NCI-H69 (cell line): ENCODE measurements at regions not wholly inside any gene's neighbourhood (a gene's known extent, or its start where the extent isn't known, plus 50 kb on each side); places are given as distances from the start of the nearest gene placed in this dataset.
"Not testable (repeated sequence)": the region's sequence is repeated elsewhere in the genome, so short reads cannot be mapped to it uniquely, and the experiment has no call there.

Source experiments
- DNase-seq: peaks from one replicate; lab custom pipeline; 2025; lab: John Stamatoyannopoulos, UW

DNA sequence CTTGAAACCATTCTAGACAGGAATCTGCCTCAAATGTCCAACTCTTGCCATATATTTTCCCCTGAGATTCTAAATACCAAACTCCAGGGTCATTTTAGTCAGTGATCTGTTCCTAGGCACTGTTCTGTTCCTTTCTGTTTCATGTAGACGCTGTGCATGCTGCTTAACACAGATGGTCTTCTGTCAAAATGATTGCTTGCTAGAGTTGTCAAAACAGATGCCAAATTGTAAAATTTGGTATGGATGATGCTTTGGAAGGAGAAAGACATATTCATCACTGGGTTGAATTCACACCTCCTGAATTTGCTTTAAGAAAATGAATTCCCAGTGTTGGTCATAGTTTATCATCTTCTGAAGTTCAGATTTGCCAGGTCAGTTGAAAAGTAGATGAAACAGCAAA, 425.9 kb downstream of the ETS1 start:
- DNase-seq: no peak

DNA sequence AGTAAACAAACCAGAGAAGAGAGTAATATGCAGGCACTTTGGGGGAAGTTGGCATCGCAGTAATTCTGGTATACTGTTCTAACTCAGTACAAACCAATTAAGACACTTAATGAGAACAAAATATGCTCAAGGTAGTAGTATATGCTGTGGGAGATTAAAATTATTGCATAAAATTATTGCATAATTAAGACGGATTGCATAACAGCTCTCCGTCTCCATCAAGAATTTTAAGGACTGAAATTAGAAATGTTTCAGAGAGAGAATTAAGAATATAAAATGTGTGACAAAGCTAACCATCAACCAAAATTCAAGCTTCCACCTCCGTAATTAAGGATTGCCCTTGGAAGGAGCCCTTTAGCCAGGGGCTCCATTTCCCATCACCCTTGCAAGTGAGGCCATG, 428.5 kb downstream of the ETS1 start:
- no peak for DNase-seq

DNA sequence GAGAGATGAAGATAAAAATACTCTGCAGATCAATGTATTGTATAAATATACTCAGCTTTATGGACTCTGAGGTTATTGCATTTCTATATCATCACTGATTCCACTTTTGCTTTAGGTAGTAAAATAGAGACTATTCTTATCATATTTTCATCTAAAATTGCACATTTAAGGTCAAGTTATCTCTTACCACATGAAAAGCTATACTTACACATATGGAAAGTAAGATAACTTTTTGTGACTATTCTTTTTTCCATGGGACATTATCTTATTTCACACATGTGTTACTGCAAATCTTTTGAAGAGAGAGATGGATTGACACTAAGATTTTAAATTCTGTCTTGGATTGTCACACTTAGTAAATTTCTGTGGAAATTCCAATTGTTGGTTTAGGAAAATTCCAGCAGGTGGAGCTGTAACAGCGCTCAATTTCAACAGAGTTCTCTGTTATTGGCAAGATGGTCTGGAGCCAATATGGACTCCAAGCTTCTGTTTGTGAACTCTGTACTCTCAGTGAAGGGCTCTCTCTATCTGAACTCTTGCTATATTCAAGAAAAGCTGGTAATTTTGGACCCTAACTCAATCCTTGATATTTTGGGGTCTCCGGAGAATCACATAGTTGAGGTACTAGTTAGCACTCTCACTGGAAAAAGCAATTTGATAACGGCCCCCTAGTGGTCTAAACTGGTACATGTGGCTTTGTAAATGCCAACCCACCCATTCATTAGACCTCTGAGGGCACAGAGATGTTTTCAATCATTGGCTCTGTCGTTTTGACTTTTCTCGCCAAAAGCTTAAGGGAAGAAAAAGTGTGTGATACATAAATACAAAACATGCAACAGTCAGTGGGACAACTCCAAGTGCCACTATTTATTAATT, 429.7 kb downstream of the ETS1 start:
- peak; percentile 86 for DNase-seq

DNA sequence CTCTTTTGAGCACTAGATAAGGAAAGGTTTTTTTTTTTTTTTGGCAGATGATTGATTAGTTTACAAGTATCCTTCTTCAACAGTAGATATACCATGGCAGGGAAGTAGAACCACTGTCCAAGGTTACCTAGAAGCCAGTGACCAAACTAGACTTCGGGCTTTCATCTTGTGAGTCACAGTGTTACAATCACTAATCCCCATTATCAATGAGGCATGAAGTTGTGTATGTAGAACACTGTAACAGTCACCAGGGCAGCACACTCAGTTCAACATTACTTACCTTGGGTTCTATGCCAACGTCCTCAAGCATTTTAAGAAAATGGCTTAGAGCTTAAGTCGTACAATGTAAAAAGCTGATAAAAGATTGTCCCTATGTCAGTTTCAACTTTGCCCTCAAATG, 430.9 kb downstream of the ETS1 start:
- DNase-seq: peak; percentile 7

DNA sequence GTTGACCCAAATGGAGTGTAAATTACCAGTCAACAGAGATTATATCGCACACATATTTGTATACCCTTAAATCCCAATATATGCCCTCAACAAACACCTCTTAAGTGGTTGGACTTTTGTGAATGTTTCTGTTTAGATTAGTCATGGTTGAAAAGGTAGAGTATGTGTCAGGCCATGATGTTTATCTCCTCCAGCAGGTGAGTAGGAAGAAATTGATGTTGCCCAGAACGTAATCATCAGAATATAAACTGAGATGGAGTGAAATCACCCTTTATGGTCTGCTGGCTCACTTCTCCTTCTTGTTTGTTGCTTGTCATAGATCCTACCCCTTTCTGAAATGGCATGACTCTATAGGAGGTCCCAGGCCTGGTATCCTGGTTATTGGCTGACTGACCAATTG, 431.8 kb downstream of the ETS1 start:
- DNase-seq: no peak

DNA sequence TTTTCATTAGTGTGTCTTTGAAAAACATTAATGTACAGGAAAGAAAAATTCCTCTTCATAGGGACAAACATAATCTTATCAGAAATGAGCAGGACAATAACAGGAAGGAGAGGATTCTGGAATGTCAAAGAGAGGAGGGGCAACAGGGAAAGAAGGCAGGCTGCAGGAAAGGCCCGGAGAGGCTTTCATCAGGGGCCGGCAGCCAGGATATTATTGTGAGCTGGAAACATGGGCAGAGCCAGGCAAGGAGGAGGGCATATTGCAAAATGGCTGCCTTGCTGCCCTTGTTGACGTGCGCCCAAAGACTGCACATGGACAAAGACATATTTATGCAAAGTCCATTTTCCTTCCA, 433.7 kb downstream of the ETS1 start:
- DNase-seq: no peak

DNA sequence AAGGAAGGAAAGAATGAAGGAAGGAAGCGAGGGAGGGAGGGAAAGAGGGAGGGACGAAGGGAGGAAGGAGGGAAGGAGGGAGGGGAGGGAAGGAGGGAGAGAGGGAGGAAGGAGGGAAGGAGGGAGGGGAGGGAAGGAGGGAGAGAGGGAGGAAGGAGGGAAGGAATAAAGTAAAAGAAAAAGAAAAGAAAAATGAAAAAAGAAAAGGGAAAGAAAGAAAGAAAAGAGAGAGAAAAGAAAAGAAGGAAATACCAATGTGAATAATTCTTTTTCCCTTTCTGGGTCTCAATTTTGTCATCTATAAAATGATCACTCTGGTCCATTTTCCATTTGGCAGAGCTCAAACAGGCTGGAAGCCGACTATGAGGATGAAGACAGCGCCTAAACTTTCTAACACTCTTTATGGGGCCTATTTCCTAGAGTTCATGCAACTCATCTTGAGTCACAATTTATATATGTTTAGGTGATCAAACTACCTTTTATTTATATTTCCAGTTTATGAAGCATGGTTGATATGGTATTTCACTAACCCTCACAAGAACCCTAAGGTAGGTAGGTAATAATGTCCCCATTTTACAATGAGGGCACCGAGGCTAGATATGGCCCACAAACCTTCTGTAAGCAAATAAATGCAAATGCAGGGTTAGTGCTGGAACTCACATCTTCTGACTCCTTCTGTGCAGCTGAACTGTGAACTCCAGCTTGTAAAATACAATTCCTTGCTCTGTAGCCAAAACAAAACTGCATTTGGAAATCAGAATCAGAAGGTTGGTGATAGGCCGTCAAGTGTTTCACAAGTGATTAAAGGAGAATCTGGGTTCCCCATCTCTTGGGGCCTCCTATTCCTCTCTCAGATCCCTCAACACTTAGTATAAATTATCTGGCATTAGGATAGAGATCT, 434.3 kb downstream of the ETS1 start:
- no peak for DNase-seq

DNA sequence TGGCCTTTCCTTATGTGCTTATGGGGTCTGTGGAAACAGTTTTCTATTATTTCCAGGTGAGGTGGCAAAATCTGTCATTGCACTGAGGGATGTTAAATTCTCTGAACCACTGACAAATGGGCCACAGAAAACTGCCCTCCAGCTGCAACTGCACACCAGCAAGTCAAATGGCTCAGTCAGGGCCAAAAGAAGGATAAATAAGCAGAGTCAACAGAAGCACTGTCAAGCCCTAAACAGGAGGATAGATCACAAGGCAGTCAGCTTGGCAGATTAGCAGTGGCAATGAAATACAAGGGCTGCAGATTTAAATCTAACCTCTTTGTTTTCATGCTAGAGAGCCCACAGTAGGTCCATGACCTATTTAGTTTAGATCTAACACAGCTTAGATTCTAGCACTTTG, 435.6 kb downstream of the ETS1 start:
- DNase-seq: peak; percentile 10

DNA sequence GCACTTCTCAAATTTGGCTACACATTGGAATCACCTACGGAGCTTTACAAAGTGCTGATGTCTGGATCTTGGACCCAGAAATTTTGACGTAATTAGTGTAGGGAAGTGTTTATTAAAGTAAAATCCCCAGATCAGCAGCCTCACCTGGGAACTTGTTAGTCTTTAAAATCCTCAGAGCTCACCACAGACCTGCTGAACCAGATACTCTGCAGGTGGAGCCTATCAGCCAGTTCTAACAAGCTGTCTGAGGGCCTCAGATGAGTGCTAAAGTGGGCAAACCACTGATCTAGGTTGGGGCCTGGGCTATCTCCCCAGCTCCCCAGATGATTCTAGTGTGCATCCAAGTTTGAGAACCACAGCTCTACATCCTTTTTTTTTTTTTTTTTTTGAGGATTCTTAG, 436.0 kb downstream of the ETS1 start:
- DNase-seq: no peak

DNA sequence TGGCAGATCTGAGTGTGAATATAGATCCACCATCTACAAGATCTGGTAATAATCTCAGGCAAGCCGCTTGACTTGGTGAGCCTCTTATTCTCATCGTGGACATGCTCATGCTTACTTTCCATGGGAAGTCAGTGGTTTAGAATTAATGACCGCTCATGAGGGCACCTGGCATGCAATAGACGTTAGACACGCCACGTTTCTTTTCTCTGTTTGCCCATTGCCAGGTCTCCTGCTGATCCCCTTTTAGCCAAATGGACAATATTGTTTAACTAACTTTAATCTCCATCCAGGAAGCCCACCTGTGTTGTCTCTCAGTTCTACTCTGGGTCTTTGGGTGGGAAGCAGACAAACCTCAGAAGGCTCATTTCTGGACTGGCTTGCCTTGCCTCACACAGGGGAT, 439.1 kb downstream of the ETS1 start:
- DNase-seq: peak; percentile 85

DNA sequence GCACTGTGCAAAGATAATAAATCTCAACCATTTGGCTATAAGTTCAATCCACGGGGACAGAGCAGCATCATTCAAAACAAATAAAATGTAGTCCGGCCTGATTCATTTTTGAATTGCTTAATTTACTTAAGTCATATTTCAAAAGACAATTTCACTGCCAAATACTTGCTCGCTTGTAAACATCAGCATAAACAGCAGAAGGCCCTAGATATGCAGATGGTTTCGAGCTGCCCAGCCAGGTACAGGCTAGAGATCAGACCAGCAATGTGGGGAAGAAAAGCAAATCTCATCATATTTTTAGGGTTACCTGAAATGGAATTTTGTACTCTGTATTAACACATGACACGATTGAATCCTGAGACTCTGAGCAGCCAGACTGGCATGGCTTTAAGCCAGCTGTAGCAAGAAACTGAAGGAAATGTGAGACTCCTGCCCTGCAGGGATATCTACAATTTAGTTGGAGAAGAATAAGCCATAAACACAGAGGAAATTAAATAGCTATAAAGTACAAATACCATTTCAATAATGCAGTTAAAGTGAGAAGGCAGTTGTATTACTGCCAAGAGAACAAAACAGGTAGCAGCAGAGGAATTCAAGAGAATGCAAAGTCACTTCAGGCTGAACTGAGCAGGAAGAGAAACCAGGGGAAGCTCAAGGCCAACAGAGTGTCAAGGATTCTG, 440.3 kb downstream of the ETS1 start:
- DNase-seq: peak; percentile 82

DNA sequence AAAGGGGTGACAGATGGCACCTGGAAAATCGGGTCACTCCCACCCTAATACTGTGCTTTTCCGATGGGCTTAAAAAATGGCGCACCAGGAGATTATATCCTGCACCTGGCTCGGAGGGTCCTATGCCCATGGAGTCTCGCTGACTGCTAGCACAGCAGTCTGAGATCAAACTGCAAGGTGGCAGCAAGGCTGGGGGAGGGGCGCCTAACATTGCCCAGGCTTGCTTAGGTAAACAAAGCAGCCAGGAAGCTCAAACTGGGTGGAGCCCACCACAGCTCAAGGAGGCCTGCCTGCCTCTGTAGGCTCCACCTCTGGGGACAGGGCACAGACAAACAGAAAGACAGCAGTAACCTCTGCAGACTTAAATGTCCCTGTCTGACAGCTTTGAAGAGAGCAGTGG, 447.1 kb downstream of the ETS1 start:
- not testable (repeated sequence) for DNase-seq

DNA sequence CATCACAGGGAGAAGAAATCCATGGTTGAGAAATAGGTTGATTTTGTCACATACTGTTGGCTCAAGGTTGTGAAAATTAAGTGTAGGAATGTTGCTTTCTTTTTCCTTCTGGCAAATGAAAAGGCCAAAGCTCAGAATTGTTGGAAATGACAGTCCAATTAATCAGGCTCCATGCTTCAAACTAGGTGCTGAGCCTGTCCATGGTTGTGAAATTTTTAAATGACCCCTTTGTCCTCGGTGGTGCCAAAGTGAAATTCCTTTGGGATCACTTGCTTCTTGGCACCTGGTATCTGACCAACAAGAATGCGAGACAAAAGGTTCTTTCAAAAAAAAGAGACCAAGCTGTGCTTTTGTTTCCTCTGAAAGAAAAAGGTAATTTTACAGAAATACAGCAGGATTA, 451.9 kb downstream of the ETS1 start:
- DNase-seq: peak; percentile 51

DNA sequence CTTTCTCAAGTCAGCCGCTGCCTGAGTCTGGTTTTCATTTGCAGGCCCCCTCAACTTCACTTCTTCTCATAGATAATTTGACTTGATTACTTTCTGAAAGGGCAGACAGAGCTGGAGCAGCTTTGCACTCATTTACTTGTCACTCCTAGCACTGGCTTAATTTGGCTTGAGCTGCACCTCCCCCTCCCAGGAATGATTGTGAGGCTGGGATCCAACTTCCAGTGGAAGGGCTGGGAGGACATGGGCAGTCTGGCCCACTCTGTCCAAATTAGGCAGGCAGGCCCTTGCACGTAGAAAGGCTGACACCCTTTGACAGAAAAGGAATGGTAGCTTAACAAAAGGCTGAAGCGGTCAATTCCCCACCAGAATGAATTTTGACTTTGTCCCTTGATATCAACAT, 453.9 kb downstream of the ETS1 start:
- no peak for DNase-seq

DNA sequence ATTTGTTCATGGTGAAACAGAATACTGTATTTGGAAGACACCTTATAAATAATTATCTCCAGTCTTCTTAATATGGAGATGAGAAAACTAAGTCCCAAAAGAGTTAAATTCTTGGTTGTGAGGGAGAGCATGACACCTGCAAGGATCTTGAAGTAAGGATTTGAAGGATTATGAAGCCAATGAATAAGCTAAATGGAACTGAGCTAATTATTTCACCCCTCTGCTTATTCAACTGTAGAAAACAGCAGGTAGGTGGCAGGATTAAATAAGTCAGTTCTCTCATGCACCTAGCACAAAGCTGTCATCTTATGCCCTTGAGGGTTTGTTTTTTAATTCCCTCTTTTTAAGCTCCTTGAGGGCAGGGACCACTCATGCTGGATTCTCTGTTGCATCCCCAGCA, 457.3 kb downstream of the ETS1 start:
- DNase-seq: no peak

DNA sequence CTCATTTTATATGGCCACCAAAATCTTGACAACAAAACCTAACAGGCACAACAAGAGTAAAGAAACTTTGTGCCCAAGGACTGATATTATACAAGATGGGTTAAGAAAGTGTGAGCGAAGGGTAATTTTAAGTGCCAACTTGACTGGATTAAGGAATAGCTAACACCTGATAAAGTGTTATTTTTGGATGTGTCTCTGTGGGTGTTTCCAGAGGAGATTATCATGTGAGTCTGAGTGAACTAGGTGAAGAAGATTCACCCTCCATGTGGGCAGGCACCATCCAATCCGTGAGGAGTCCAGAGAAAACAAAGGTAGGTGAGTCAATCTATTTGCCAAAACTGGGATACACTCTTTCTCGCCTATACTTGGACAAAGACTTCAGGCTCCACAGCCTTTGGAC, 461.6 kb downstream of the ETS1 start:
- no peak for DNase-seq

DNA sequence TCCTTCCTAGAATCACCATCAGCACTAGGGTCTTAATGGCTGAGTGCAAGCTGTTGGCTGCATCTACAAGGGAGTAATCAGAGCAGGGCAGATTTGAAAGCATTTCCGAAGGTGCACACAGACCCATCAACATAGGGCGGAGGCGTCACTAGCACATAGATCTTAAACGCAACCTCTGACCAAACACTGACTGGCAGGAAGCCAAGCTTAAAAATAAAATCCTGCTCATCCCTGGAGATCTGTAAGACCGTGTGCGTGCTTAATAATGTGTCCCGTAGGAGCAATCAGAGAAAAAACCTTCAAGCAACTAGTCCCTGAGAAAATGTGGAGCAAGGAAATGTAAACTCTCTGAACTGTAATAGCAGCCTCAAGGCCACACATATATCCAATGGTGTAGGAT, 470.5 kb downstream of the ETS1 start:
- DNase-seq: peak; percentile 66

DNA sequence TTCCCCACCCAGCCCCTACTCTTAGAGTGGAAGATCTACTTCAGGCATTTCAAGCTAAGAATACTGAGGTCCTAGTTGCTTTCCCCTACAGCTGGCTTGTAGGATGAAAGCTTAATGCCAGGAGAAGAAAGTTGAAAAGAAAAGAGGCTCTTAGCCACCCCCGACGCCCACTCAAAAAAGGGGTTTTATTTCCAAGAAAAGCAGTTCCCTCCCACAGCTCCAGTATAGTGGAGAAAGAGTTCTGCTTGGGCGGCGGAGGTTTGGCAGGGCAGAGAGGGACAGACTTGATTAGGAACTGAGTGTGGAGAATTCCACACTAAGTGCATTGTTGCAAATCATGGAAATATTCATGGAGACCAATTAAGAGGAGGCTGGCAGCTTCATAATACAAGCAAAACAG, 470.9 kb downstream of the ETS1 start:
- no peak for DNase-seq

DNA sequence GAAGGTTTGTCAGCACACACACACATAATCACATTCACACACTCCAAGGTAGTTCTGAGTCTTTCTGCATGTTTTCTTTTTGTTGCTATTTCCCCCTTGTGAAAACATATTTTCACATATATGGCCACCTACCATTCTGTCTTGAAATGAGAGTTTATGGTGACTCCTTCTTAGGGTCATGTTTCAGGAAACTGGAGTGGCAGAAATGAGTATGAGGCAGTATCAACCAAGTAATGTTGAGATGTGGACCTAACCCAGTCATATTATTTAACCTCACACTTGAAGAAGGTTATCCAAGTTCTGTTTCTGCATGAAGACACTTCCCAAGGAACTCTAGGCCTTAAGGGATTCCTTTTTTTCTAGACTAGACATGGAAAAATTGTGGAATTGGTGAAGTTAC, 481.4 kb downstream of the ETS1 start:
- DNase-seq: no peak

DNA sequence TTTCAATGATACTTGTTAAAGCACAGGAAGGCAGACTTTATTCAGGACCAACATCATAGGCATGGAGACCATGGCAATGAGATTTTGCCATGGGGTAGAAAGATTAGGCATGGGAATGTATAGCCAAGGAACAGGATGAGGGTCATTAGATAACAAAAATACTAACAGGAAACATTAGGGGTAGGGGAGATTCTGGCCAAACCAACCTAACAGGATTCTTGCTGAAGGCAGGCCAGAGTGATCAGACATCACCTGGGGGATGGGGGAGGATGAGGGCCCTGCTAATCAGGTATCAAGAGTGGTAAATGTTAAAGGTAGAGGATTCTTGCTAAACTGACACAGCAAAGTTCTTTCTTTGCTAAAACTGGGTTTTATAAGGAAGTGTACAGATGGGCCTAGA, 481.8 kb downstream of the ETS1 start:
- no peak for DNase-seq

DNA sequence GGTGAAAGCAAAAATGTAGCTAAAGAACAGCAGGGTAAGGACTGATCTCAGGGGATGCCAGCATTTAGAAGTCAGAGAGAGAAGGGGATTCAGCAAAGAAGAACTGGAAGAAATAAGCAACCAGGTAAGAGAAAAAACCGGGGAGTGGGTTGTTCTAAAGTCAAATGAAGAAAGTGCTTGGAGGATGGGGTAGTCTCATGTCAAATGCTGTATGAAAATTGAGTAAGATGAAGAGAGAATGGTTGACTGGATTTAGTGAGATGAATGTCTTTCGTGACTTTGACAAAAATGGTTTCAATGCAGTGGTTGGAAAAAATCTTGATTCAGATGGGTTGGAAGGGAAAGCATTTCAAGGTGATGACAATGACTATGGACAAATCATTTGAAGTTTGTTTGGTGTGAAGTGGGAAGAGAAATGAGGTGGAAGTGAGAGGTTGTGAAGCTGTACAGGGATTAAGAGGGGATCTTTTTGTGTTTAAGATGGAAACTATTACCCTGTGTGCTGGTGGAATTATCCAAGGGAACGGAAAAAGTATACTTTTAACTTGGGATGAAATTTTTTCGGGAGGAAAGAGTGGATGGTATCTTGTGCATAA, 484.0 kb downstream of the ETS1 start:
- no peak for DNase-seq

DNA sequence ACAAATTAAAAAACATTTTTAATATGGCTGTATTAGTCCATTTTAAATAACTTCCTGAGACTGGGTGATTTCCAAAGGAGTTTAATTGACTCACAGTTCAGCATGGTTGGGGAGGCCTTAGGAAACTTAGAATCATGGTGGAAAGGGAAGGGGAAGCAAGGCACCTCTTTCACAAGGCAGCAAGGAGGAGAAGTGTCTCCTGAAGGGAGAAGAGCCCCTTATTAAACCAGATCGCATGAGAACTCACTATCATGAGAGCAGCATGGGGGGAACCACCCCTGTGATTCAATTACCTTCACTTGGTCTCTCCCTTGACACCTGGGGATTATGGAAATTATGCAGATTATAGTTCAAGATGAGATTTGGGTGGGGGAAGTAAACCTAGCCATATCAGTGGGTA, 488.6 kb downstream of the ETS1 start:
- DNase-seq: no peak
